GM12878 (cell line): ENCODE measurements at regions not wholly inside any gene's neighbourhood (a gene's known extent, or its start where the extent isn't known, plus 50 kb on each side); places are given as distances from the start of the nearest gene placed in this dataset.
A peak's percentile ranks its signal among the peaks of the same experiment; 100 is the strongest.

Source experiments
- BCL3 ChIP-seq: IDR thresholded peaks from 2 replicates; pipeline ENCODE4 v1.6.1; 2011; ENCODE audit warnings: borderline replicate concordance, low read depth, mild to moderate bottlenecking, moderate library complexity, low read length; ENCODE audit not compliant: insufficient read depth, poor library complexity, severe bottlenecking
- CHD2 ChIP-seq: IDR thresholded peaks from 2 replicates; pipeline ENCODE4 v1.6.1; 2011; ENCODE audit warnings: low read depth, low read length, improper control_type of control experiment, borderline replicate concordance
- CTCF ChIP-seq, 3 experiments: IDR thresholded peaks in 2 of 3; conservative IDR thresholded peaks in 1 of 3; 2 replicates each; pipeline ENCODE4 v1.5.1; 2011; ENCODE audit warnings: low read depth in 3 of 3, low read length in 3 of 3, mild to moderate bottlenecking in 3 of 3, control low read depth in 2 of 3, moderate library complexity in 2 of 3, inconsistent platforms in 1 of 3, mixed read lengths in 1 of 3; ENCODE audit not compliant: control insufficient read depth in 2 of 3, insufficient read depth in 1 of 3; ENCODE audit errors: extremely low read depth in 1 of 3
- GATAD2B ChIP-seq: fragments of 450-650 bp; conservative IDR thresholded peaks from 2 replicates; pipeline ENCODE4 v1.6.1; 2017; ENCODE audit warnings: low read depth, mild to moderate bottlenecking, moderate library complexity
- HDGF ChIP-seq: fragments of 450-650 bp; IDR thresholded peaks from 2 replicates; pipeline ENCODE4 v1.6.1; 2016; ENCODE audit warnings: antibody characterized with exemption
- RBBP5 ChIP-seq: fragments of 200-600 bp; sonication (generic); conservative IDR thresholded peaks from 2 replicates; pipeline ENCODE4 v1.6.1; 2016
- SMC3 ChIP-seq: IDR thresholded peaks from 2 replicates; pipeline ENCODE4 v1.6.1; 2011; ENCODE audit warnings: low read length, improper control_type of control experiment, borderline replicate concordance
- USF1 ChIP-seq: IDR thresholded peaks from 2 replicates; pipeline ENCODE4 v1.6.1; 2011; ENCODE audit warnings: borderline replicate concordance, low read depth, mild to moderate bottlenecking, moderate library complexity, mixed read lengths, low read length; ENCODE audit not compliant: insufficient read depth; ENCODE audit errors: extremely low read length
- ZBED1 ChIP-seq: IDR thresholded peaks from 2 replicates; pipeline ENCODE4 v1.6.1; 2016; ENCODE audit warnings: borderline replicate concordance
- ZNF687 ChIP-seq: fragments of 450-650 bp; IDR thresholded peaks from 2 replicates; pipeline ENCODE4 v1.6.1; 2017; ENCODE audit warnings: mild to moderate bottlenecking, moderate library complexity

- TF ChIP-seq ZNF687 (no peak), BCL3 (no peak), SMC3 (0 out of 2 replicates have a peak, but pooled peaks have one; percentile 5), ZBED1 (no peak), USF1 (no peak), GATAD2B (no peak), CTCF (IDR thresholded peaks at IDR 0.05 in 2 of 3, conservative IDR thresholded peaks at IDR 0.05 in 1 of 3; ENCODE audit: control insufficient read depth in 2 of 3, extremely low read depth in 1 of 3, insufficient read depth in 1 of 3, low read depth in 3 of 3, low read length in 3 of 3) (peak in 1 of 3 experiments; percentile 31; a peak in 1 of 6 replicates), CHD2 (no peak), RBBP5 (no peak), HDGF (no peak)
Observed at GRCh38 chr20:56171087-56172012, 77.2 kb upstream of the MC3R start (continued).
